Renal cortical epithelial cell (primary cell): ENCODE measurements at regions not wholly inside any gene's neighbourhood (a gene's known extent, or its start where the extent isn't known, plus 50 kb on each side); places are given as distances from the start of the nearest gene placed in this dataset.
A peak's percentile ranks its signal among the peaks of the same experiment; 100 is the strongest.
"Not testable (repeated sequence)": the region's sequence is repeated elsewhere in the genome, so short reads cannot be mapped to it uniquely, and the experiment has no call there.

Experiments used
- DNase-seq: peaks from one replicate; pipeline ENCODE4 v3.0.0-alpha.2; 2011; ENCODE audit warnings: low read depth

- DNase-seq, result no peak
These were observed 110.8 kb upstream of the GREM2 start for GRCh38 chr1:240722788-240723187.

GRCh38 chr1:240720976-240721375 is 109.0 kb upstream of the GREM2 start:
- DNase-seq, result no peak

GRCh38 chr1:240719953-240720700 is 108.2 kb upstream of the GREM2 start:
- no peak for DNase-seq

GRCh38 chr1:240716538-240716937 is 104.6 kb upstream of the GREM2 start:
- DNase-seq, result not testable (repeated sequence)

- no peak for DNase-seq
These were observed 102.8 kb upstream of the GREM2 start for GRCh38 chr1:240714568-240715292.

DNA sequence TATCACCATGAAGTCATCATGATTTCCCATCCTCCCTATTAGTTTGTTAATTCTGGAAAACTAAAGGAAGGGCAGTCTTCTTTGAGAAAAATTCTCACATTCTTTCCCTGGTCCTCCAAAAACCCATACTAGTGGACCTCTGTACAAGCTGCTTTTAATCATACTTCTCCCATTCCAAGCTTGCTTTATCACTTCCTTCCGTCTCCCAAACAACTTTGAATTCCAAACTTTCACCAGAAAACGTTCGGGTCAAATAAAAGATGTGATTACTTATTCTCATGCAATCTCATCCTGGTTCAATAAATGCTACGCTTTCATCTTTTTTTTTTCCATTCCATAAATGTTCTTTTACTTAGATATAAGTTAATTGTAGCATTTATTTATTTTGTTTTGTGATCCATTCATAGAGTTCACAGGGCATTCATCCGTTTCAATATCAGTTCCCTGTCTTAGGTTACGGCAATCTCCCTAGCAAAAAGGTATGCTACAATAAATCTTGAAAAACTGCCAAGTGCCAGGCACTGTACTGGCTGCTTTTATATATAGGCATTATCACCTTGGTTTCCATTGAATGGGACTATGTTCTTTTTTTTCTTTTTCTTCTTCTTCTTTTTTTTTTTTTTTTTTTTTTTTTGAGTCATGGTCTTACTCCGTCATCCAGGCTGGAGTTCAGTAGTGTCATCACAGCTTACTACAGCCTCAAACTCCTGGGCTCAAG is 100.2 kb upstream of the GREM2 start:
- no peak for DNase-seq

- DNase-seq, result no peak
These were observed 99.1 kb upstream of the GREM2 start for GRCh38 chr1:240711020-240711419.

GRCh38 chr1:240709676-240710075 is 97.7 kb upstream of the GREM2 start:
- no peak for DNase-seq

- no peak for DNase-seq
These were observed 94.4 kb upstream of the GREM2 start for GRCh38 chr1:240706150-240706935.

DNA sequence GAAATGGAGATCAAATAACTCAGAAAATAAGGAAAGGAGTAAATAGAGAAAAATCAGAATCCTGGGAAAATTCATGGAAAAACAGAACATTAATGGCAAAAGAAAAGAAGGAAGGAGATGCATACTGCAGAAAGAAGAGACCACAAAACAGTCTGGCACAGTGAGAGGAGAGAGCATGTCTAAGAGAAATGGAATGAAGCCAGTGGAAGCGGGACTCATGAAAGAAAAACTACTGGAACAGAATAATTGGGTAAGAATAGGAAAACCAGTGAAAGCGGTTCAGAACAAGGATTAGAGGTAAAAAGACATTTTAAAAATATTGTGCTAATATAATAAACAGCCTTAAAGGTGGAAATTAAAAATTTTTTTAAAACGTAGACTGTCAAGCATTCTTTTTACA is 93.6 kb upstream of the GREM2 start:
- no peak for DNase-seq

DNA sequence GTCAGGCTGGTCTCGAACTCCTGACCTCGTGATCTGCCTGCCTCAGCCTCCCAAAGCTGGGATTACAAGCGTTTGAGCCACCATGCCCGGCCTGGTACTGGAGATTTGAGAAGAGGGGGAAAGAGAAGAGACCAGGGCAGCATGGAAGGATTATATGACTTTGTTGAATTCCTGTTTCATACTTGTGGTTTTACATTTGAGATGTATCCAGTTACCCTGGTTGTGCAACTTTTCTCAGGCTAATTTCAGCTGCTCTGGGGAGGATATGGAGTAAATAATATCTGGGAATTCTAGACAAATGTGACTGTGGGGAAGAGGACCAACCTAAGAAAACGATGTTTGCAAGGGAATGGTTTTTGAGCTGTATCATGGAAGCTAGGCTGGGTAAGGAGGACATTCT is 89.5 kb upstream of the GREM2 start:
- DNase-seq, result no peak

- DNase-seq, result no peak
These were observed 83.5 kb upstream of the GREM2 start for GRCh38 chr1:240695416-240695815.

DNA sequence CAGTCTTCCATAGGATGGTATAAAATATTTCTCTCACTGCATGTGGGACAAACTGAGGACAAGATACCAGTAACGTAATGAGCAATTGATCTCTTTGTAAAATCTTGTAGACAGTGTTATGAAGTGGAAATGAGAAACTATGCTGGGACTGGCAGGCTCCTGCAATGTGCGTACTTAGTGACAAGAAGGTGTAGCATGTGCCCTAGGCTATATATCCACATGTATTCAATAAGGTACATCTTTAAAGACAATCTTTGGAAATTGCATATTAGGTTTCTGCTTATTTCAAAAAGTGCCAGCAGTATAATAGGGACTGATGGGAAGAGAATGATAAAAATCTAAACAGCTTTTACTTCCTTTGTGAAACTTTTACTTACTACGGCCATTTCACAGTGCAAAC is 81.9 kb upstream of the GREM2 start:
- DNase-seq, result no peak

GRCh38 chr1:240693036-240693435 is 81.1 kb upstream of the GREM2 start:
- no peak for DNase-seq

GRCh38 chr1:240691909-240692705 is 80.2 kb upstream of the GREM2 start:
- DNase-seq, result peak; percentile 2

- DNase-seq, result no peak
These were observed 79.5 kb upstream of the GREM2 start for GRCh38 chr1:240691501-240691900.

DNA sequence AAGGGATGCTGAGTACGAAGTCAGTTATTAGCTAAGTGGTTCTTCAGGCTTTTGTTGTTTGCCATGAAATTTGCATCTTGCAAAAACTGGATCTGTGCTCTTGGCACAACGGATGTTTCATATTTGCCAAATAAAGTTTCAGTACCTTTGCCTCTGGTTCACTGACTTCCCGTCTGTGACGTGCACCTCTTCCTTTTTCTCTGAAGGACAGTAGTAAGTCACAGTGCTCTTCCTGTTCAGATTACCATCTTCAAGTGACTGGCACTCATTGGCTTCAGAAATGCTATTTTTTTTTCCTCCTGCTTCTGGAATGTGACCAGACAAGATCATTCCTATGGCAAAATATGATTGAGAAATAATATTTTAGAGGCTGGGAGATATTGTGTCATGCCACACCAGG is 75.9 kb upstream of the GREM2 start:
- peak; percentile 1 for DNase-seq

GRCh38 chr1:240683576-240683975 is 71.6 kb upstream of the GREM2 start:
- DNase-seq, result no peak

GRCh38 chr1:240682859-240683242 is 70.9 kb upstream of the GREM2 start:
- DNase-seq, result no peak

- DNase-seq, result no peak
These were observed 70.4 kb upstream of the GREM2 start for GRCh38 chr1:240682166-240682858.
